ENCODE measurements at regions not wholly inside any gene's neighbourhood (a gene's known extent, or its start where the extent isn't known, plus 50 kb on each side); places are given as distances from the start of the nearest gene placed in this dataset.

- H3K36me3 ChIP-seq (ENCODE audit: control insufficient read depth in 2 of 4, insufficient read depth in 4 of 4, low read length in 3 of 4), result peaks cover 0 to 5% (median 2%) of the 10 kb centered on the region in 4 experiments; a peak in 1 of 8 replicates
- peak in 1 of 2 experiments; percentile 62 for DNase-seq (ENCODE audit: low read depth in 1 of 2, low spot score in 2 of 2)
- no peak overlapping the region for H2BK5ac ChIP-seq (ENCODE audit: low read depth, low read length)
- no peak overlapping the region for H3K4me3 ChIP-seq (ENCODE audit: extremely low read depth in 1 of 4, insufficient read depth in 2 of 4, low read depth in 3 of 4, low read length in 4 of 4)
- H3K9me3 ChIP-seq (ENCODE audit: insufficient read depth in 2 of 2, low read depth in 1 of 2, low read length in 1 of 2), result no peaks in the 10 kb centered on the region
- WGBS, 2 experiments (ENCODE audit: extremely low coverage in 1 of 2, insufficient coverage in 1 of 2, insufficient read length in 1 of 2, insufficient replicate concordance in 2 of 2, low coverage in 1 of 2, low lambda C conversion rate in 2 of 2, missing lambda C conversion rate in 1 of 2), result 75% methylated on average over 21 of the region's 27 CpGs; no CpG with 5 or more reads in 1 of the 2 experiments
- H4K8ac ChIP-seq (ENCODE audit: extremely low read depth, insufficient read depth, low read length), result peak overlapping the region; percentile 58
- no peak overlapping the region for H3K27ac ChIP-seq (ENCODE audit: low read depth, low read length)
- no peak overlapping the region for H3K4ac ChIP-seq (replicated peaks; ENCODE audit: insufficient read length, low read depth, low read length)
- H3K27me3 ChIP-seq (replicated peaks in 1 of 4; ENCODE audit: control insufficient read depth in 3 of 4, extremely low read depth in 1 of 4, insufficient read depth in 3 of 4, low read length in 3 of 4), result peaks cover 0 to 2% (median 0%) of the 10 kb centered on the region in 4 experiments; a peak in 1 of 7 replicates
- no peak overlapping the region for H3K18ac ChIP-seq (ENCODE audit: extremely low read depth, low read length)
- H2AFZ ChIP-seq (ENCODE audit: low read length), result no peak overlapping the region
- no peak overlapping the region for H4K5ac ChIP-seq (ENCODE audit: insufficient read length, low read depth, low read length)
- H3K23me2 ChIP-seq (ENCODE audit: low read depth, low read length), result peaks cover 4% of the 10 kb centered on the region; the same call in 1 of the 2 replicates
- no peak overlapping the region for H4K91ac ChIP-seq (replicated peaks; ENCODE audit: insufficient read length, low read length)
- no peak overlapping the region for H3K56ac ChIP-seq (replicated peaks; ENCODE audit: insufficient read length, low read depth, low read length)
- H3K4me1 ChIP-seq (replicated peaks in 1 of 4; ENCODE audit: control insufficient read depth in 3 of 4, insufficient read depth in 4 of 4, low read length in 3 of 4), result peaks cover 9 to 21% (median 12%) of the 10 kb centered on the region in 4 experiments
- no peak overlapping the region for H3K9ac ChIP-seq (replicated peaks in 1 of 4; ENCODE audit: extremely low read depth in 1 of 4, low read depth in 3 of 4, low read length in 3 of 4)
- no peak overlapping the region for H2BK120ac ChIP-seq (replicated peaks; ENCODE audit: low read depth, low read length)
- peaks cover 0 to 9% of the 10 kb centered on the region in 2 experiments for H4K20me1 ChIP-seq (replicated peaks in 1 of 2; ENCODE audit: control insufficient read depth in 1 of 2, insufficient read depth in 2 of 2, low read length in 2 of 2)
- H3K23ac ChIP-seq (ENCODE audit: insufficient read length), result no peak overlapping the region
- no peak overlapping the region for H3K14ac ChIP-seq (ENCODE audit: insufficient read length)
- peak overlapping the region; percentile 35; the same call in 1 of the 2 replicates for H2BK12ac ChIP-seq (ENCODE audit: low read depth, low read length)
- CTCF ChIA-PET (ENCODE audit: partially characterized antibody), result interaction anchor here (0.6 to 3.9 kb wide), 15 partner anchors 9 to 174 kb away, joined by 3 to 20 read pairs (median 5); no protein-coding TSS in a partner anchor
- 0 out of 2 replicates have a peak overlapping the region, but pooled peaks have one; percentile 7 for H2BK20ac ChIP-seq (ENCODE audit: low read length)
- POLR2A ChIA-PET (ENCODE audit: partially characterized antibody), result interaction anchor here (0.7 to 2.5 kb wide), 5 partner anchors 9 to 32 kb away, joined by 3 to 6 read pairs (median 4); no protein-coding TSS in a partner anchor
- H3K79me2 ChIP-seq (ENCODE audit: control insufficient read depth in 1 of 2, insufficient read depth in 2 of 2, low read length in 2 of 2), result peaks cover 7 to 12% of the 10 kb centered on the region in 2 experiments; a peak in 3 of 4 replicates
- H3K79me1 ChIP-seq (ENCODE audit: low read depth, low read length), result peaks cover 9% of the 10 kb centered on the region; the same call in 1 of the 2 replicates
- peak overlapping the region; percentile 84; the same call in 1 of the 2 replicates for H2AK5ac ChIP-seq (ENCODE audit: low read depth, low read length)
- H3K4me2 ChIP-seq (ENCODE audit: insufficient read depth in 1 of 2, low read depth in 2 of 2, low read length in 2 of 2), result no peak overlapping the region
- no peak for FAIRE-seq
- H2BK15ac ChIP-seq (ENCODE audit: low read length), result 0 out of 2 replicates have a peak overlapping the region, but pooled peaks have one; percentile 99
- TF ChIP-seq JUN (IDR thresholded peaks at IDR 0.05; ENCODE audit: low read depth, low read length) (no peak), KDM4A (IDR thresholded peaks at IDR 0.05; ENCODE audit: low read depth, low read length, severe bottlenecking) (no peak), SP2 (IDR thresholded peaks at IDR 0.05; ENCODE audit: low read length) (no peak), CTCF (IDR thresholded peaks at IDR 0.05; ENCODE audit: control extremely low read depth in 1 of 3, insufficient read depth in 1 of 3, low read depth in 1 of 3, low read length in 3 of 3) (peak in 2 of 3 experiments; percentile 68 to 69; a peak in 3 of 4 replicates), TAF7 (optimal IDR thresholded peaks at IDR 0.05; ENCODE audit: borderline replicate concordance, low read depth, low read length) (no peak), SUZ12 (IDR thresholded peaks at IDR 0.05; ENCODE audit: low read length) (no peak)
Observed at GRCh38 chr7:88095-88926, 104.1 kb upstream of the FAM20C start.

Measured in H1 (cell line).